NCI-H2227 (cell line): ENCODE measurements at regions not wholly inside any gene's neighbourhood (a gene's known extent, or its start where the extent isn't known, plus 50 kb on each side); places are given as distances from the start of the nearest gene placed in this dataset.
A peak's percentile ranks its signal among the peaks of the same experiment; 100 is the strongest.

Source experiments
- DNase-seq: peaks from one replicate; lab custom pipeline; 2025; ENCODE audit not compliant: unreplicated experiment; lab: John Stamatoyannopoulos, UW

DNA sequence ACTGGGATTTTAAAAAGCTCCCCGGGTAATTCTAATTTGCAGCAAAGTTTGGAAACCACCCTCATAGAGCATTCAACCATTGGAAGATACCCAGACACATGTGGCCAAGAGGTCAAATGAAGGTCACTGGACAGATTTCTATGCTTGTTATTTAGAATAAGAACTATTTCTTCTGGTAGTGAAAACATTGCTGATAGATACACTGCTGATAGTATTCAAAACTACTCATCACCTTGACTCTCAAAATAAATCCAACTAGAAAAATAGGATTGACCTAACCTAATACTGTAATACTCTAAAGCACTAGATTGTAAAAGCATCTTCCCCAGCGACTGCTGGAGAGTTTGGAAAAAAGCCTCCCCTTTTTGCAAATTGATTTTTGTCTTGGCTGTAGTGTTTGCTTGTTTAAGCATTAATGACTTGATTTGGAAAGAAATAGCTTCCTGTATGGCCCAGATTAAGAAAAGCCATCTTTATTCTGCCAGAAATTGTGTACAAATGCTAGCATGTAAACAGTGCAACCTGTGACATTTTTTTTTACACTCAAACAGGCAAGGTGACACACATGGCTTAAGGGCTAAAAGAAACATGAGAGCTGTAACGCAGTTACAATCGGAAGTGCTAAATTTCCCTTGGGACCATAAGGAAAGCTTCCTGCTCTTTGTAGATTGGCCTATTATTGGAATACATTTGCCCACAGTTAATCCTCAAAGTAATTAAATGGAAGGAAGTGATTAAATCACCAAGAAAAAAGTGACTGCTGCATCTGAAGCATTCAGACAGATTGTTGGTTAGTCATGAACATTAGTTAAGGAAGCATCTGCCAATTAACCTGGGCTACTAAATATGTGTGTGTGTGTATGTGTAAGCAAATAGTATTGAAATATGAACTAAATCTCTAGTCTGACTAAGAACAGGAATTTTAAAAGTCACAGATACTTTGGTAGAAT is 356.5 kb upstream of the ATP2B1 start:
- DNase-seq = no peak

GRCh38 chr12:90062799-90063198 is 354.2 kb upstream of the ATP2B1 start:
- DNase-seq = no peak

GRCh38 chr12:90061809-90062208 is 353.2 kb upstream of the ATP2B1 start:
- DNase-seq = no peak

DNA sequence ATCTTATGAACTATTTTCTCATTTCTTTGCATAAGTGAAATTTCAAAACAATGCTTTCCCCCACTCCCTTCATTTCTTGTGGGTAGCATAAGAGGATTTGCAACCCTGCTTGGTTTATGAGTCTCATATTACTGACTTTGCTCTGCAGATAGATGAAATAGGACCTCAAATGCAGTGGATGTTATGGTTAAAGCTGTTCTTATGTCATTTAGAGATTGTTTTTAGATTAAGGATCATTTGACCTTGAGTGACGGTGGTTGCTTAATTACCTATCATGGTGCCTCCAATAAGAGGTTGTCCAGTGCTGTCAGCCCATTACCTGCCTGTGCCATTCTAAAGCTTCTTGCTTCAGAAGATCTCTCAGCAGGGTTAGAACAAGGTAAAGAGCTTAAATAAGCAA is 351.4 kb upstream of the ATP2B1 start:
- DNase-seq = no peak

GRCh38 chr12:90058704-90059103 is 350.1 kb upstream of the ATP2B1 start:
- DNase-seq = no peak

- no peak for DNase-seq
Measured at GRCh38 chr12:90055071-90055470, 346.4 kb upstream of the ATP2B1 start.

DNA sequence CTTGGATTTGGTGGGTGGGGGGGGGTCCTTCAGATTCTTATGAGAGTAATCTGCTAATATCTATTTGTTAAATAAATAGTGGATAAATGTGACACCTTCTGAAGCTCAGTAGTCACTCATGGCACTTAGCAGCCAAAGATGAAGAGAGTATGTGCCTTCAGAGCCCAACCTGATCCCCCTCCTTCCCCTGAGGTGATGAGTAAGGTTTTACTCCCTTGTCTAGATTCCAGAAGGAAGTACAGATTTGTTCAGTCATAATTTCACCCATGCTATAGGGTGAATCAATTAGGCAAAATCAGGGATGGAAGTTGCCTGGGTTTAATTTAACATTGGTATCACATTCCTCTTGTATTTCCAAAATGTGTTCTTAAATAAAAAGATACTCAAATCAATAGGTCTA is 340.3 kb upstream of the ATP2B1 start:
- no peak for DNase-seq

- no peak for DNase-seq
Measured at GRCh38 chr12:90045559-90045958, 336.9 kb upstream of the ATP2B1 start.

DNA sequence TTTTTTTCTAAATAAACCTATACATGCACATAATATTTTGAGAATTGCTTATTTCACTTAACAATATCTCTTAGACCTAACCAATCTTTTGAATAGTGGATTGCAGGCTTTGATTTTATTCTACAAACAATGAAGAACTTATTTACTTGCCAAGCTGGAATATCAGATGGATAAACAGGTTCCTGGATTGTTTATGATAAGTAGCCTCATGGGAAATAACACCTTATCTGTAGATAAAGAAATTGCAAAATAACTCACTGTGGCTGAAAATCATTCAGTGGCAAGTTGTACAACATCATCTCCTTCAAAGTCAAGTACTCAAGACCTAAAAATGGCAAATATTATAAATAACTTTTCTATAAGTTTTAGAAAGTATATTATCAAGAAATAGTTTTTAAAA is 335.4 kb upstream of the ATP2B1 start:
- no peak for DNase-seq

DNA sequence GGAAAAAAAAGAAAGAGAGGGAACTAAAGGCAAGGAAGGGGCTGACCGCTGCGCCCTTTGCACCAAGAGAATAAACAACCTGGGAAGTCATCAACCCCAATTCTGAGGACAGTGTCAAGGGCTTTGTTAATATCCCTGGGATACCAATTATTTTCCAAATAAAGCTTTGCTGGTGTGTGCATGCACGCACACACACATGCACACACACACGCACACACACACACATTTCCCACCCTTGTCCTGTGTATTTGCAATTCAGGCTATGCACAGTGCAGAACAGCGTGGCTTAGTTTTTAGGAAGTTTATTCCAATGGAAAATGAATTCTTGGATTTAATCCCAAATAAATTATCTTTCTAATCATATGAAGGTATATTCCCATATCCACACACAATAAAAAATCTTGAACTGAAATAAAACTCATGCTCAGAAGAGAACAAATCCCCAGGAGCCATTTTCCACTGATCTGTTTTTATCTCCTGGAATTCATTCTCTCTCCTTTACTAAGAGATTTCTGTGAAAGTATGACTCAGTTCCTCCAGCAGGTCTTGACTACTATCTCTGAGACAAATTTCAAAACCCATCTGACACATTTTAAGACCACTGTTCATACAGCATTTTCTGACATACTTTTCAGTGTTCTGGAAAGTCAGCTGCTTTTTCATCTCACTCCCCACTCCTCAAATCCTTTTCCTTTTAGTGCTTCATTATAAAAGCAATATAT is 334.4 kb upstream of the ATP2B1 start:
- peak; percentile 15 for DNase-seq

GRCh38 chr12:90038289-90038688 is 329.7 kb upstream of the ATP2B1 start:
- DNase-seq = no peak

- DNase-seq = peak; percentile 6
Measured at GRCh38 chr12:90037740-90038139, 329.1 kb upstream of the ATP2B1 start.

GRCh38 chr12:90036637-90037036 is 328.0 kb upstream of the ATP2B1 start:
- DNase-seq = peak; percentile 23

- no peak for DNase-seq
Measured at GRCh38 chr12:90030726-90031125, 322.1 kb upstream of the ATP2B1 start.

DNA sequence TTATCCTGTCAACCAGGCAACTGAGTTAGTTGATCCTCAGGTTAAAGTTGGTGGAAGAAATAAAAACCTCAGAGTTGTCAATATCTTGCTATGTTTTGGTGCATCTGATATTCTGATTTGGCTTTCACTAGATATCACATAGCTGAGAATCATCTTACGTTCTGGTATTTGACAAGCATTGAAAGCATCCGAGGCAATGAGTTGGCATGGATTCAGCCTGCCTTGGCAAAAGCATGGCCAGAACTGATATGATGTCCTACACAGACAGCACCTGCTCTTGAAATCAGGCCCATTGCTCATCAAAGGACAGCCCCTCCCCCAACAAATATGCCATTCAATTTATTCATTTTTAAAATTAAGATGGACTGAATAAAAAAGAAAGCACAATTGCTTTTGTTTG is 320.7 kb upstream of the ATP2B1 start:
- DNase-seq = no peak

DNA sequence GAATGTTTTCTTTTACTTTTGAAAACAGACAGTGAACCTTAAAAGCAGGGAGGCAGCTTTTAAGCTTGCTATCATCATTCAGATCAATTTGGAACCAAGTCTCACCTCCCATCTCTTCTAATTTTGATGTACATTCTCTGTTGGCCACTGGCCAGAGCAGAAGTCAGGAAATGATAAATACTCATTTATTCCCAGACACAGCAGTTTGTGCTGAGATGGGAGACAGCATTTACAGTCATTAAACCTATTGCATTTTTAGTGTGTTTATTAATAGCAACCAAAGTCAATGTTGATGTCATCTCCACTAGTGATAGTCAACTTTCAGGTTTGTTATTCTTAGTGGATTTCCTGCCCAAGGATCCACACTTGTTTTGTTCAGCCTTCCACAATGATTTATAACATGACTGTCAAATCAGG is 320.0 kb upstream of the ATP2B1 start:
- DNase-seq = no peak

GRCh38 chr12:90027889-90028634 is 319.4 kb upstream of the ATP2B1 start:
- DNase-seq = no peak

DNA sequence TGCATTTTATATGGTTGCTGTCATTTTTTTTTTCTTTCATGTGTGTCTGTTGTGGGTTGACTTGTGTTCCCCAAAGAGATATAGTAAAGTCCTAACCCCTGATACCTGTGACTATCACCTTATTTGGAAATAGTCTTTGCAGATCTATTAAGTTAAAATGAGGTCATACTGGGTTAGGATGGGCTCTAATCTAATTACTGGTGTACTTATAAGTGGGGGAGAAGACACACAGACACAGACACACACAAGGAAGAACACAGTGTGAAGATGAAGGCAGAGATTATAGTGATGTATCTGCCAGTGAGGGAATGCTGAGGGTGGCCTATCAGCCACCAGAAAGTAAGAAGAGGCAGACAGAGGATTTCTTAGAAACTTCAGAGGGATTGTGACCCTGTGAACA is 318.4 kb upstream of the ATP2B1 start:
- no peak for DNase-seq

DNA sequence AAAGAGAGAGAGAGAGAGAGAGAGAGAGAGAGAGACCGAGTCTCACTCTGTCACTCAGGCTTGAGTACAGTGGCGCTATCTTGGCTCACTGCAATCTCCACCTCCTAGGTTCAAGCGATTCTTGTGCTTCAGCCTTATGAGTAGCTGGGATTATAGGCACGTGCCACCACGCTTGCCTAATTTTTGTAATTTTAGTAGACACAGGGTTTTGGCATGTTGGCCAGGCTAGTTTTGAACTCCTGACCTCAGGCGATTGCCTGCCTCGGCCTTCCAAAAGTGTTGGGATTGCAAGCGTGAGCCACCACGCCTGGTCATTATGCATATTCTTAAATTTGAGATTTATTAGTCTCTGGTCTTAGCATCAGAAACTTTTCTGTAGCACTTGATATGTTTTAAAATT is 317.9 kb upstream of the ATP2B1 start:
- DNase-seq = no peak

- DNase-seq = no peak
Measured at GRCh38 chr12:90024262-90024661, 315.6 kb upstream of the ATP2B1 start.

- DNase-seq = no peak
Measured at GRCh38 chr12:90023207-90023900, 314.7 kb upstream of the ATP2B1 start.
